Stimulated activated CD4-positive, alpha-beta T cell treated with anti-CD3 and anti-CD28 coated beads, Interleukin-1b, Interleukin-23, amount 100 ng/mL, for 48 hours (primary cell): ENCODE measurements at regions not wholly inside any gene's neighbourhood (a gene's known extent, or its start where the extent isn't known, plus 50 kb on each side); places are given as distances from the start of the nearest gene placed in this dataset.

Experiments used
- DNase-seq: peaks from one replicate; pipeline ENCODE4 v3.0.0-alpha.2; 2020

- DNase-seq: no peak
Observed at GRCh38 chr4:100799761-100800539, 282.1 kb upstream of the EMCN start.

- DNase-seq: no peak
Observed at GRCh38 chr4:100797791-100798190, 280.0 kb upstream of the EMCN start.

GRCh38 chr4:100797356-100797755, 279.5 kb upstream of the EMCN start:
- no peak for DNase-seq

GRCh38 chr4:100796332-100796731, 278.5 kb upstream of the EMCN start:
- DNase-seq: no peak

GRCh38 chr4:100795581-100795980, 277.8 kb upstream of the EMCN start:
- DNase-seq: no peak

- DNase-seq: no peak
Observed at GRCh38 chr4:100790836-100791615, 273.2 kb upstream of the EMCN start.

- DNase-seq: no peak
Observed at GRCh38 chr4:100789991-100790390, 272.2 kb upstream of the EMCN start.

GRCh38 chr4:100786481-100786880, 268.7 kb upstream of the EMCN start:
- DNase-seq: no peak

GRCh38 chr4:100782356-100782755, 264.5 kb upstream of the EMCN start:
- no peak for DNase-seq

GRCh38 chr4:100781435-100781834, 263.6 kb upstream of the EMCN start:
- no peak for DNase-seq

GRCh38 chr4:100780126-100780525, 262.3 kb upstream of the EMCN start:
- no peak for DNase-seq

GRCh38 chr4:100778431-100778830, 260.6 kb upstream of the EMCN start:
- no peak for DNase-seq

GRCh38 chr4:100762738-100763137, 244.9 kb upstream of the EMCN start:
- DNase-seq: no peak

GRCh38 chr4:100754751-100755150, 236.9 kb upstream of the EMCN start:
- no peak for DNase-seq

- no peak for DNase-seq
Observed at GRCh38 chr4:100746141-100746739, 228.4 kb upstream of the EMCN start.

- DNase-seq: no peak
Observed at GRCh38 chr4:100742045-100742444, 224.2 kb upstream of the EMCN start.

GRCh38 chr4:100739426-100739825, 221.6 kb upstream of the EMCN start:
- no peak for DNase-seq

- DNase-seq: no peak
Observed at GRCh38 chr4:100738196-100739165, 220.7 kb upstream of the EMCN start.

GRCh38 chr4:100736641-100737451, 219.0 kb upstream of the EMCN start:
- DNase-seq: no peak

GRCh38 chr4:100728861-100729260, 211.0 kb upstream of the EMCN start:
- no peak for DNase-seq

- no peak for DNase-seq
Observed at GRCh38 chr4:100722866-100723459, 205.1 kb upstream of the EMCN start.
